ENCODE measurements at regions not wholly inside any gene's neighbourhood (a gene's known extent, or its start where the extent isn't known, plus 50 kb on each side); places are given as distances from the start of the nearest gene placed in this dataset.
"Not testable (repeated sequence)": the region's sequence is repeated elsewhere in the genome, so short reads cannot be mapped to it uniquely, and the experiment has no call there.

- DNase-seq (ENCODE audit: low read depth) = no peak
These were observed 990.5 kb downstream of the TBL1XR1 start for GRCh38 chr3:176206809-176207208.

- no peak for DNase-seq (ENCODE audit: low read depth)
These were observed 994.6 kb downstream of the TBL1XR1 start for GRCh38 chr3:176202652-176203051.

GRCh38 chr3:176193032-176193730 is 1004.1 kb downstream of the TBL1XR1 start:
- DNase-seq (ENCODE audit: low read depth) = no peak

- DNase-seq (ENCODE audit: low read depth) = no peak
These were observed 1006.5 kb downstream of the TBL1XR1 start for GRCh38 chr3:176190755-176191154.

GRCh38 chr3:176183181-176183580 is 1014.1 kb downstream of the TBL1XR1 start:
- no peak for DNase-seq (ENCODE audit: low read depth)

- DNase-seq (ENCODE audit: low read depth) = no peak
These were observed 1023.2 kb downstream of the TBL1XR1 start for GRCh38 chr3:176174060-176174459.

GRCh38 chr3:176172492-176172891 is 1024.8 kb downstream of the TBL1XR1 start:
- no peak for DNase-seq (ENCODE audit: low read depth)

GRCh38 chr3:176167272-176167671 is 1030.0 kb downstream of the TBL1XR1 start:
- no peak for DNase-seq (ENCODE audit: low read depth)

GRCh38 chr3:176160997-176161396 is 1036.3 kb downstream of the TBL1XR1 start:
- DNase-seq (ENCODE audit: low read depth) = no peak

- no peak for DNase-seq (ENCODE audit: low read depth)
These were observed 1037.5 kb downstream of the TBL1XR1 start for GRCh38 chr3:176159796-176160195.

GRCh38 chr3:176155012-176155411 is 1042.3 kb downstream of the TBL1XR1 start:
- no peak for DNase-seq (ENCODE audit: low read depth)

GRCh38 chr3:176149567-176149966 is 1047.7 kb downstream of the TBL1XR1 start:
- DNase-seq (ENCODE audit: low read depth) = no peak

GRCh38 chr3:176147251-176147650 is 1050.0 kb downstream of the TBL1XR1 start:
- no peak for DNase-seq (ENCODE audit: low read depth)

- DNase-seq (ENCODE audit: low read depth) = no peak
These were observed 1055.4 kb downstream of the TBL1XR1 start for GRCh38 chr3:176141837-176142236.

GRCh38 chr3:176120507-176120906 is 1076.8 kb downstream of the TBL1XR1 start:
- no peak for DNase-seq (ENCODE audit: low read depth)

GRCh38 chr3:176119826-176120225 is 1077.5 kb downstream of the TBL1XR1 start:
- no peak for DNase-seq (ENCODE audit: low read depth)

GRCh38 chr3:176106380-176106779 is 1090.9 kb downstream of the TBL1XR1 start:
- no peak for DNase-seq (ENCODE audit: low read depth)

- DNase-seq (ENCODE audit: low read depth) = no peak
These were observed 1100.3 kb downstream of the TBL1XR1 start for GRCh38 chr3:176097027-176097426.

- DNase-seq (ENCODE audit: low read depth) = not testable (repeated sequence)
These were observed 1103.4 kb downstream of the TBL1XR1 start for GRCh38 chr3:176093892-176094291.

- no peak for DNase-seq (ENCODE audit: low read depth)
These were observed 1106.6 kb downstream of the TBL1XR1 start for GRCh38 chr3:176090727-176091126.

GRCh38 chr3:176088962-176089383 is 1108.3 kb downstream of the TBL1XR1 start:
- no peak for DNase-seq (ENCODE audit: low read depth)

GRCh38 chr3:176087066-176087697 is 1110.1 kb downstream of the TBL1XR1 start:
- DNase-seq (ENCODE audit: low read depth) = no peak

- DNase-seq (ENCODE audit: low read depth) = no peak
These were observed 1117.5 kb downstream of the TBL1XR1 start for GRCh38 chr3:176079785-176080184.

Measured in LHCN-M2 (cell line).